K562 (cell line): ENCODE measurements at regions not wholly inside any gene's neighbourhood (a gene's known extent, or its start where the extent isn't known, plus 50 kb on each side); places are given as distances from the start of the nearest gene placed in this dataset.

Source experiments
- ATAC-seq: fragments of 200-7000 bp; cut with Tn5 transposase; 3 replicates; pipeline ENCODE4 v1.9.1; 2020; ENCODE audit warnings: moderate library complexity
- BruUV-seq: library from RNA; stranded (reverse); fragments of 400-500 nt; replicated peaks from 2 replicates; lab custom pipeline; 2021; lab: Mats Ljungman, UMichigan
- CTCF ChIA-PET: fragments of 300-600 bp; formaldehyde crosslinking; extraction: SDS; loops from one replicate; lab custom pipeline; 2021; ENCODE audit warnings: low intra/inter-chr PET ratio; lab: Yijun Ruan, JAX
- POLR2A ChIA-PET: fragments of 300-600, 350-650 bp; sonication (Branson Sonifier 250); formaldehyde crosslinking; extraction: SDS; loops from one replicate; lab custom pipeline; 2021; ENCODE audit warnings: antibody characterized with exemption, inconsistent platforms; lab: Yijun Ruan, JAX
- DNase-seq, 4 experiments: peaks; one replicate each; pipeline versions ENCODE4 v3.0.0 to v3.0.0-alpha.2; 2011 to 2018; ENCODE audit warnings: low spot score in 3 of 4, mixed read lengths in 3 of 4; ENCODE audit errors: extremely low read depth in 1 of 4
- FAIRE-seq: peaks from 2 replicates; lab custom pipeline; 2011; peaks lifted over from hg19 to GRCh38; lab: Jason Lieb, UNC
- H2AFZ ChIP-seq: 2 replicates; pipeline ENCODE4 v1.6.0; 2011; ENCODE audit warnings: low read depth, low read length, control low read depth, inconsistent platforms
- H3K27ac ChIP-seq: fragments of 200-600 bp; 3 replicates; pipeline ENCODE4 v1.8.0; 2011; ENCODE audit warnings: low read depth, mild to moderate bottlenecking, control low read depth, inconsistent platforms, low read length, moderate library complexity, mixed read lengths; ENCODE audit errors: extremely low read depth
- H3K27me3 ChIP-seq, 2 experiments: fragments of 300-600 bp in 1 of 2; 2 replicates in 1 of 2; 3 replicates in 1 of 2; pipeline versions ENCODE4 v1.6.0 to v1.8.0; 2011; ENCODE audit warnings: inconsistent platforms in 2 of 2, low read length in 2 of 2, mild to moderate bottlenecking in 1 of 2, mixed read lengths in 1 of 2, moderate library complexity in 1 of 2; ENCODE audit not compliant: control insufficient read depth in 2 of 2, insufficient read depth in 2 of 2
- H3K36me3 ChIP-seq: fragments of 300-600 bp; 3 replicates; pipeline ENCODE4 v1.8.0; 2011; ENCODE audit warnings: mild to moderate bottlenecking, low read length, inconsistent platforms; ENCODE audit not compliant: control insufficient read depth, insufficient read depth
- H3K4me1 ChIP-seq, 2 experiments: fragments of 200-600 bp in 1 of 2; replicated peaks in 1 of 2; 2 replicates in 1 of 2; 3 replicates in 1 of 2; pipeline versions ENCODE4 v1.5.1 to v1.8.0; 2011; ENCODE audit warnings: inconsistent platforms in 2 of 2, low read length in 2 of 2, mild to moderate bottlenecking in 1 of 2, mixed read lengths in 1 of 2, moderate library complexity in 1 of 2; ENCODE audit not compliant: control insufficient read depth in 2 of 2, insufficient read depth in 2 of 2
- H3K4me2 ChIP-seq: 2 replicates; pipeline ENCODE4 v1.6.1; 2011; ENCODE audit warnings: low read length, control low read depth, inconsistent platforms, mixed read lengths; ENCODE audit not compliant: insufficient read depth
- H3K4me3 ChIP-seq: fragments of 200-600 bp; sonication (generic), shearing (Covaris generic); 2 replicates; pipeline ENCODE4 v1.5.1; 2016; ENCODE audit warnings: control low read depth, inconsistent platforms
- H3K79me2 ChIP-seq: fragments of 200-600 bp; 3 replicates; pipeline ENCODE4 v1.8.0; 2011; ENCODE audit warnings: low read length, inconsistent platforms; ENCODE audit not compliant: control insufficient read depth, insufficient read depth
- H3K9ac ChIP-seq, 2 experiments: 2 replicates each; pipeline versions ENCODE4 v1.6.0 to v1.6.1; 2011; ENCODE audit warnings: low read depth in 2 of 2, low read length in 2 of 2, control low read depth in 1 of 2, inconsistent platforms in 1 of 2, mild to moderate bottlenecking in 1 of 2, mixed read lengths in 1 of 2; ENCODE audit not compliant: insufficient read depth in 1 of 2
- H3K9me1 ChIP-seq: one replicate; pipeline ENCODE4 v1.6.0; 2011; ENCODE audit warnings: inconsistent platforms, mild to moderate bottlenecking, low read length, moderate library complexity; ENCODE audit not compliant: control insufficient read depth, insufficient read depth
- H3K9me3 ChIP-seq: replicated peaks from 2 replicates; pipeline ENCODE4 v1.5.1; 2011; ENCODE audit warnings: low read depth, low read length, inconsistent platforms; ENCODE audit not compliant: control insufficient read depth, insufficient read depth
- H4K20me1 ChIP-seq: replicated peaks from 2 replicates; pipeline ENCODE4 v1.6.1; 2011; ENCODE audit warnings: low read length, inconsistent platforms, mixed read lengths; ENCODE audit not compliant: control insufficient read depth, insufficient read depth
- CCNT2 ChIP-seq: IDR thresholded peaks from 2 replicates; pipeline ENCODE4 v1.6.1; 2011; ENCODE audit warnings: borderline replicate concordance, low read depth, mild to moderate bottlenecking, moderate library complexity, mixed read lengths, low read length; ENCODE audit not compliant: insufficient read length; ENCODE audit errors: extremely low read depth
- CSDE1 ChIP-seq, 2 experiments: fragments of 450-650 bp; IDR thresholded peaks; 2 replicates each; pipeline ENCODE4 v1.6.1; 2016; ENCODE audit warnings: mild to moderate bottlenecking in 1 of 2
- ELF4 ChIP-seq: fragments of 450-650 bp; formaldehyde crosslinking; IDR thresholded peaks from 2 replicates; pipeline ENCODE4 v1.4.0; 2022; ENCODE audit warnings: missing genetic modification characterization
- ELK1 ChIP-seq: sonication (generic); formaldehyde crosslinking; IDR thresholded peaks from 2 replicates; pipeline ENCODE4 v1.8.1; 2022; ENCODE audit warnings: missing genetic modification reagents
- TEAD1 ChIP-seq, 2 experiments: fragments of 450-650 bp in 1 of 2; sonication (generic) in 1 of 2; formaldehyde crosslinking; IDR thresholded peaks; 2 replicates each; pipeline versions ENCODE4 v1.4.0 to v1.8.0; 2020 to 2022; ENCODE audit warnings: mild to moderate bottlenecking in 2 of 2, missing genetic modification reagents in 1 of 2
- in situ Hi-C: fragments of 300-500 bp; cut with MboI; formaldehyde crosslinking; loops from 4 replicates; pipeline ENCODE4 v1.15.0; 2018; ENCODE audit warnings: inconsistent platforms, mixed read lengths
- intact Hi-C: fragments of 100-400 bp; cut with micrococcal nuclease; formaldehyde crosslinking; loops from 2 replicates; pipeline ENCODE4 v1.14.2; 2022

- no peak for DNase-seq
- H3K9ac ChIP-seq = no peak overlapping the region
- ChIA-PET CTCF (no interaction called here), POLR2A (interaction anchor here (0.7 kb wide), 1 partner anchor 14 kb away, joined by 5 read pairs; no protein-coding TSS in a partner anchor)
- H3K4me1 ChIP-seq = peaks cover 0 to 8% of the 10 kb centered on the region in 2 experiments; a peak in 2 of 5 replicates
- in situ Hi-C loops (no loop called here), intact Hi-C loops (no loop called here)
- no peaks in the 10 kb centered on the region for H3K27me3 ChIP-seq
- no peaks in the 10 kb centered on the region for H3K9me3 ChIP-seq
- peaks cover 39% of the 10 kb centered on the region; the same call in 2 of the 3 replicates for H3K36me3 ChIP-seq
- peaks cover 52% of the 10 kb centered on the region; the same call in 2 of the 3 replicates for H3K79me2 ChIP-seq
- no peak overlapping the region for H3K4me2 ChIP-seq
- 0 out of 2 replicates have a peak, but pooled peaks cover 3% of the 10 kb centered on the region for H4K20me1 ChIP-seq
- no peak for ATAC-seq
- H3K4me3 ChIP-seq = no peak overlapping the region
- TF ChIP-seq CCNT2 (no peak), ELF4 (CRISPR knock-in tag) (0 out of 2 replicates have a peak, but pooled peaks have one; percentile 26), TEAD1 (CRISPR knock-in tag; IDR thresholded peaks at IDR 0.05) (no peak), ELK1 (no peak), CSDE1 (IDR thresholded peaks at IDR 0.05) (no peak)
- BruUV-seq = no TSS peak
- no peak overlapping the region for H3K27ac ChIP-seq
- H3K9me1 ChIP-seq = no peaks in the 10 kb centered on the region
- no peak for FAIRE-seq
- H2AFZ ChIP-seq = no peak overlapping the region
These were observed 103.2 kb upstream of the ESRRB start for GRCh38 chr14:76272774-76273173.
